ENCODE measurements at regions not wholly inside any gene's neighbourhood (a gene's known extent, or its start where the extent isn't known, plus 50 kb on each side); places are given as distances from the start of the nearest gene placed in this dataset.

GRCh38 chr13:61148211-61148610 lies 267.4 kb downstream of the PCDH20 start:
- TF ChIP-seq EP300 (IDR thresholded peaks at IDR 0.05), result no peak
- no peak for TF ChIP-seq CTCF (IDR thresholded peaks at IDR 0.05)
